GM03348 (cell line): ENCODE measurements at regions not wholly inside any gene's neighbourhood (a gene's known extent, or its start where the extent isn't known, plus 50 kb on each side); places are given as distances from the start of the nearest gene placed in this dataset.
A peak's percentile ranks its signal among the peaks of the same experiment; 100 is the strongest.

Experiments
- DNase-seq: peaks from one replicate; pipeline ENCODE4 v3.0.0; 2012; ENCODE audit warnings: low spot score

DNA sequence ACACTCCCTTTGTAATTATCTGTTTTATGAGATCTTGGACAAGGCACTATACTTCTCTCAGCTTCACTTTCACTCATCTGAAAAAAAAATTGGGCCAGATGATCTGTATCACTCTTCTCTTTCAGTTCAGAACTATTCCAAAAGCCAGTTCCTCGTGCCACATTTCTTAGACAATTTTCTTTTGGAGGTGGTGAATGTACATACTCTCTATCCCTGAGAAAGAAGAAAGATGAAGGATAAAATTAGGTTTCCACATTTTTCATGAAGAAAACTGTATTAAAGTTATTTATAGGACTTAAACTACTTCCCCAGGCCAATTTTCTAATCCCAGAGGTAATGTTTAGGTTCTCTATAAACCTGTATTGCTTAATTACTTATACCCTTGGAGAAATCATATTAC is 171.6 kb downstream of the SLC6A15 start:
- DNase-seq: no peak

DNA sequence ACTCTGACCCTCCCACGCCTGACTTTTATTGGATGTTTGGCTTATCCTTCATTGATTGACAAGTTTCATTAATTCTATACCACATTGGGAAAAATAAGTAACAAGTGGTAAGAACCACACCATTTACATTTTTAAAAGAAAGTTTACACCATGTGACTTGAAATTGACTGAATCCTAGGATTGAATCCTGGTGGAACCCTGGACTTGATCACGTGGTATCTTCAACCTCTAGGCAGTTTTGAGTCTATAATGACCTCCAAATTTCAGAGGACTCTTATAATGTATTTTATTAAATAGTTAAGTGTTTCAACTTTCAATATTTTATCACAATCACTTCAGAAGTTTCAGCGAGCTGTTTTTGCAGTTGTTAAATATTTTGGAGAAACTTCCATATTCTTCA is 172.0 kb downstream of the SLC6A15 start:
- no peak for DNase-seq

DNA sequence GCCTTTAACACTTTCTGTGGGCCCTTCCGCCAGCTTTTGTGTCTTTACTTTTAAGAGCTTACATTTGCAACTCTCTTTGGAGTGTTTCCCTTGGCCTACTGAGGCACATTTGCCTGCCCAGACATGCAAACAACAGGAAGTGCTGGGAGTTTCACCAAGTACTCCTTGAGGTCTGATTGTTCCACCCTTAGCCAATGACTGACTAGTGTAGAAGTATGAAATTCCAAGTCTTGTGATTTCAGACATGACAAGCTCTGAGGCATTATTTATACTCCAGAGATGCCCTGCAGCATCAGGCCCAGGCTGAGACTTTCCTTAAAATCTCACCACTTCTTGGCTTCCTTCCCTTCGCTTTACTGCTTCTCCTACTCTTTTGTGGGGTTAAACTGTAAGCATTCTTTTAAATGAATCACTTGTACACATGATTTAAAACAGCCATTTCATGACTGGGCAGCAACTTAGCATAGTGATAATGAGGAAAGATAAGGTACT is 174.1 kb downstream of the SLC6A15 start:
- DNase-seq: peak; percentile 23

DNA sequence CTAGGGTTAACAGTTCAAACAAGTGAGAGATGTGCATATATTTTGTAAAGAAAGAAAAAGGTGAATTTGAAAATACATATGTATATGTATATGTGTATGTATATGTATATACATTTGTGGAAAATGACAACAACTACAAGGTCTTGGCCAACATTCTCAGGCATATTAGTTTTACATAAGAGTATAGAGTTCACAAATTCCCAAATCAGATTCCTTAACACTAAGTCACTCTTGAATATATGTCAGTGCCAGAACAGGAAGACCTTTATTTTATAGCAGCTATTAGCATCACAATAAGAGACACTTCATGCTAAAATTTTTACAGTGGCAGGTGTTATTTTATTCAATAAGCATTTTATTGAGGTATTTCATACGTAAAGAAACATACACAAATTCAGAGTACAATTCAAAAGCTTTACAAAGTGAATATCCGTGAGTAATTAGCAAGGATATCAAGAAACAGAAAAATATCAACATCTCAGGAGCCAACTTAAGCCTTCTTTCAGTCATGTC is 179.7 kb downstream of the SLC6A15 start:
- DNase-seq: no peak

DNA sequence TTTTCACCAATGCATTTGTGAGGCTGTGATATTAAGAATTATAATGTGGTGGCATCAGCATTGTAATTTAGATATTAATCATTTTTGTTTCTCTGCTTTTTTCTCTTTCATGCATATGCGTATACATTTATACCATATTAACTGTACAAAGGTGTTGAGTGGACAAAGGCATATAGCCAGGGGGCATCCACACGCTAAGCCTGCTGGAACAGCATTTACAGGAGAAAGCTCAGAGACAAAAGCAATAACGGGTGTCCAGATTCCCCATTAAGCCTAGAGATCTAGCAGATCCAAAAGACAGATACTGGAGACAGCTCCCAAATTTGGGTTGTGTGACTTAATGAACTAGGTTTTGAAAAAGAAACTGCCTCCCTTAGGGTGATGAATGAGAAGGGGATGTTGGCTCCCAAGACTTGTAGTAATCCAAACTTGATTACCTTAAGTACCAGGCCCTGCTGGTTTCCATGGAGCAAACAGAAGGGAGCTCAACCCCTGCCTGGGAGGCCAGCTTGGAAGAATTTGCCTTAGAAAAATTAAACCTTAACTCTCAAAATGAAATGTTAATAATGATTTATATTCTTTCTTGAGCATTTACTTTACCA is 181.9 kb downstream of the SLC6A15 start:
- DNase-seq: no peak

DNA sequence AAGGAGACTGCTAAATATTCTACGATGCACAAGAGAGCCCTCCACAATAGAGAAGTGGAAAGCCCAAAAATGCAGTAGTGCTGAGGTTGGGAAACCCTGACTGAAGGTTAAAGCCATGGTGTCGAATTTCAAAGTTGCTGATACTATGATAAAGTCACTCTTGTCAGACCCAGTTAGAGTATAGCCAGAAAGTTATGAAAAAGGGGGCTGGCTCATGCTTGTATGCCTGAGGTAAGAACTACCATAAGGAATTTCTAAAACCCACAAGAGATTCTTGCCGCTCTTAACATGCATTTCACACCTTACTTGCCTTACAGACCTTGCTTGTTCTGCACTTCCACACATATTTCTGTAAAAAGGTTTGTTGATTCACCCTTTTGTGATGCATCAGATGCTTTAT is 184.6 kb downstream of the SLC6A15 start:
- DNase-seq: no peak

DNA sequence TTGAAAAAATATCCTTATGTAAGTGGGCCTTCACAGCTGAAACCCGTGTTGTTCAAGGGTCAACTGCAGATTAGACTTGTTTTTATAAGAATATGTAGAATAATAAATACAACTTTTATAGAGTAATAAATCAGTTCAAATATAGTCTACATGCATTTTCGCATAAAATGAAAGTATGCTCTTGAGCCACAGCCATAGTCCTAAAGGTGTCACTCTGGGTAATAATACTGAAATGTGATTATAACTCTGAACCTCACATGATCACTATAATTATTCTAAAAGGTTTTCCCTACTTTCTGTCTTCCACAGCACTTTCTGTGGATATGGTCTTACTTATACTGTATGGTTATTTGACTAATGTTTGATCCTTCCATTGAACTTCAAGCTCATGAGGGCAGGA is 185.8 kb downstream of the SLC6A15 start:
- no peak for DNase-seq

DNA sequence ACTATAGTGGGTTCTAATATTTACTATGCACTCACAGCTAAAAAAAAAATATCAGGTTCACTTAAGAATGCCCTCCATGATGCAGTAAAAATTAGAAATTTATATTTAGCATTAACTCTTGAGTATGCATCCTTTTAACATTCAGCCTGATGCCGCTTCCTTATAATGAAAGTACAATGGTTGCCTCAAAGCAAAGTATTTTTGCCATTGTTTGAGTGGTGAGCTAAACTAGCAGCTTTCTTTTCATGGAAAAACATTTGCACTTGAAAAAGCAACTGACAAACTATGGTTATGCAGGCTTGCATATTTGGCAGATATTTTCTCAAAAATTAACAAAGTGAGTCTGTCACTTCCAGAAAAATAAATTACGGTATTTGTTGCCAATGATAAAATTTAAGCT is 188.6 kb downstream of the SLC6A15 start:
- no peak for DNase-seq

DNA sequence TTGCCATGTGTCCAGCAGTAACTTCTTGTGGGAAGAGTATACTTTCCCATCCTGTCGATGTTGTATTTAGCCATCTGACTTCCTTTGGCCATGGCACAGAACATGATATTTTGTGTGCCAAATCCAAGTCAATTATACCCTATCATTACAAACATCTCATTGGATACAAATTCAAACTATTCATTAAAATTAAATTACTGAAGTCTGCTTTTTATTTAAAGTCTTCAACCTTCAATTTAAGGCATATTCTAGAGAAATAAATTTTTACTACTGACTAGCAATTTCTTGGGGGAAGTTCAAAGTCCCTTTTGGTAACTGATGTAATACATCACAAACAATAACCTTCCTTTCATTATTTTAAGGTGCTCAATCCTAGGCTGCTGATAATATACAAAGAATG is 192.6 kb downstream of the SLC6A15 start:
- no peak for DNase-seq

DNA sequence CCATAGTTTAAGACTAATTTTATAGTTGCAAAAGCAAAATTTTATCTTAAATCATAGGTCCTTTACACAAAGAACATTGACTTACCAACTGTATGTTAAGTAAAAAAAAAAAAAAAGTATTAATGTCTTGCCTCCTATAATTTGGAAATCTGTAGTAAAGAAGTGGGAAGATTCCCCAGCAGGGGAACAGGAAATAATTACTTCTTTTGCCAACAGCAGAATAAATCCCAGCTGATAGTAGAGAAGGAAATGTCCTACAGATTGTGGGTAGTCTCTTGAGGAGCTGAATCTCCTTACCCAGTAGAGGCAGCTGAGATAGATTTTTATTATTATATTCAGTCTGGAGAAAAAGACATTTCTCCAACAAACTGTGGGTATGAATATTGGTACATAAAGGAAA is 193.7 kb downstream of the SLC6A15 start:
- no peak for DNase-seq

DNA sequence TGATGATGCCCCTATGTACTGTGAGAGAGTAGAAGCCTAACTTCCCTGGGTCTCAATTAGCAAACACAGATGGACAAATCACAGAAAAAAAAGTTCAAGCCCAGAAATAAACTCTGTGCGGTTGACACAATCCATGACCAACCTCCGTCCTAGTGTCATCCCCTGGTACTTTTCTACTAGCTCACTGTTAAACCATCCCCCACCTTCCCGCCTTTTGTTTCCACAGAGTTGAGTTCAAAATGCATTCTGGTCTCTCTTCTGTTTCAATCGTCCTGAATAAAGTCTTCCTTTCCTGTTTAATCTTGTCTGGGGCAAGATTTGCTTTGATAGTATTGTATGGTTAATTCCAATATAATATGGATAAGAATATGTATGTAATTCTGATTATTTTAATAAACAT is 199.9 kb downstream of the SLC6A15 start:
- DNase-seq: no peak

DNA sequence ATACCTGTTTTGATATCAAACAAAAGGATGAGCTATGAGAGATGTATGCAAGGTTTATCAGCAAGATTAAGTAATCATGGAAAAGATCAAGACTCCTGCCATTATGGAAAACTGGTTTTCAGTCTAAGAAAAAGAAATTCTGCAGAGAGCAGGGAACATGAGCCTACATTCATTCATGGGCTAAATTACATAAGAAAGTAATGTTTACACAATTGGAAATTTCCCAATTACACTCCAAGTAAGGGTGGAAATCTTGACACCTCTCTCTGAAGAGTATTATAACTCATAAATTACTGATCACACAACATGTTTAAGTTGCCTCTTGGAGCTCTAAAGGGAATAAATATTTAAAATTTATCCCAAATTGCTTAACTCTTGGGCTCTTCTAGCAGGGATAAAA is 206.2 kb downstream of the SLC6A15 start:
- DNase-seq: no peak

DNA sequence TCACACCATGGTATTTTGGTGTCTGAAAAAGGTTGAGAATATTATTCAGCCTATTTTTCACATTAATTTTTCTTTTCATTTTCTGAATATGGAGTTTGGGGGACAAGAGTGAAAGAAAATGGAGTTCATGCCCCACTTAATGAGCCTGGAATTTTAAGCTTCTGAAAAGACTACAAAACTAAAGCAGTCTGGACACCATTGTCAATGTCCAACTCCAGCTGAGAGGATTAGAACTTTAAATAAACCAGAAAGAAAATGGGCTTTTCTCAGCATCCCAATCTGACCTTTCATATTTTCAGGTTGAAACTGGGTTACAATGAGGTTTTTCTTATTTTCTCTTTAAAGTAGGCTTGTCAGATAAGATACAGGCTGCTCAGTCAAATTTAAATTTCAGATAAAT is 207.7 kb downstream of the SLC6A15 start:
- DNase-seq: no peak

DNA sequence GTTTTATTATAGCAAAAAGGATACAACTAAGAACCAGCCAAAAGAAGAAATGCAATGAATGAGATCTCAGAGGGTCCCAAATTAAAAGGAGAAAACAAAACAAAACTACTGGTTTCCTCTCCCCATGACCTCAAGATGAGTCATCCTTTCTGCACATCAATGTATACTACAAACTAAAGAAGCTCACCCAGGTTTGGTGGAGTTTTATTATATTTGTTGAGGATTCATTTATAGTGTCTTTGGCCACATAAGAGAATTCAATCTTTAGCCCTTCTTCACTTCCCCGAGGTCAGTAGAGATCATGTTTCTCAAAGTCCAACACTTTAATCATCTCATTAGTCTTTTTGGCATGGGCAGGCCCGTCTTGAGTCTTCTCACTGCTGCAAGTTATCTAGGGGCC is 210.6 kb downstream of the SLC6A15 start:
- no peak for DNase-seq

DNA sequence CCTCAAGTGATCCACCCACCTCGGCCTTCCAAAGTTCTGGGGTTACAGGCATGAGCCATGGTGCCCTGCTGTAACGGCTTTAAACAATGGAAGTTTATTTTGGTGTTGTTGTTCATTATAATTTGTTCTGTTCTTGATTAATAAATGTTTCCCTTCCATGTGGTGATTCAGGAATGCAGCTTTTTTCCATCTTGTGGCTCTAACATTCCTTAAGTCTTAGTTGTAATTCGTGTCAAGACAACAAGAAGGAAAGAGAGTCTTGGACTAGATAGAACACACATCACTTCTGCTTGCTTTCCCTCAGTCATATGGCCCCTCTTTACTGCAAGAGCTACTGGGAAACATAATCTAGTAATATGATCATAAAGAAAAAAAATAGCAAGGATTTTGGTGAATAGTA is 211.6 kb downstream of the SLC6A15 start:
- peak; percentile 32 for DNase-seq

DNA sequence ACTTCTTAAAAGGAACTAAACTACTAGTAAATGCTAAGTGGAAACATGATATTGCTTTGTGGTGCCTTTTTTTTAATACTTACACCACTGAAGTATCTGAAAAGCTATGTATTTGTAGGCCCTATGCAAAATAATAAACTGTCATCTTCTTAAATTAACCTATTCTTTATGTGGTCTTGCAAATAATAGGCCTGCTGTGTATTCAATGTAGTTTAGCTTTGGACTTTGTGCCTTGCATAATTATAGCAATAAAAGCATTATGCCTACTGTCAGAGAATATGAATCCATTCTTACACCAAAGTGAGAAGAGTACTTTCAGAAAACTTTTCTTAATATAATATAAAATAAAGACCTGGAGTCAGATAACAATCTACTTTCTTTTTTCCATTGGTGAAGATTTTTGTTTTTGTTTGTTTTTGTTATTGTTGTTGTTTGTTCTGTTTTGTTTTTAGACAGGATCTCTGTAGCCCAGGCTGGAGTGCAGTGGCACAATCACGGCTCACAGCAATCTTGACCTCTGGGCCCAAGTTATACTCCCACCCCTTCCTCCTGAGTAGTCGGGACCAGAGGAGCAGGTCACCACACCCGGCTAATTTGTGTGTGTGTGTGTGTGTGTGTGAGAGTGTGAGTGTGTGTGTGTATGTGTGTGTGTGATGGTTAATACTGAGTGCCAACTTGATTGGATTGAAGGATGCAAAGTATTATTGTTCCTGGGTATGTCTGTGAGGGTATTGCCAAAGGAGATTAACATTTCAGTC is 213.8 kb downstream of the SLC6A15 start:
- DNase-seq: no peak

DNA sequence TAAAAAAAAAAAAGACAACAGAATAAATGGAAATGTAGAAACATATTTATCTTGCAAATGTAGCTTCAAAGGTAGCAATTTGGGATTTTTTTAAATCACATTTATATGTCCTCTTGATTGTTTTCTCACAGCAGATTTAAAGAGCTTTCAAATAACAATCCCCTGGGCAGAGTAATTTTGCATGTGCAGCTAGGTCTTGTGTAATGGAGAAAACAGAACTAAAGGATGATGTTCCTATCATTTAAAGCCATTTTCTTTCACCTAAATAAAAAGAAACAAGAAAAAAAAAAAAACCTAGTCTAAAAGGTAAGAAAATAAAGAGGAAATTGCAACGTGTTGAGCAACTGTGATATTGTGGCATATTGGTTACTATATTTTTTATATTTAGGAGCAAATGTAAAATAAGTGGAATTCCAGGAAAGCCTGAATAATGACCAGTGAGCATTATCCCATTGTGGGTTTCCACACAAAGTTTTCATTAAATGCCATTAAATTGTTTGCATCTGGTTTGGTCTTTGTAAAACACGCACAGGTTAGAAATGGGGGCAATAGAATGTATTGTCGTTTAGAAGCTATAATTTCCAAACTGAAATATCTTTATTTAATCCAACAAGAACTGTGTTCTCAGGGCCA is 215.6 kb downstream of the SLC6A15 start:
- DNase-seq: peak; percentile 33

DNA sequence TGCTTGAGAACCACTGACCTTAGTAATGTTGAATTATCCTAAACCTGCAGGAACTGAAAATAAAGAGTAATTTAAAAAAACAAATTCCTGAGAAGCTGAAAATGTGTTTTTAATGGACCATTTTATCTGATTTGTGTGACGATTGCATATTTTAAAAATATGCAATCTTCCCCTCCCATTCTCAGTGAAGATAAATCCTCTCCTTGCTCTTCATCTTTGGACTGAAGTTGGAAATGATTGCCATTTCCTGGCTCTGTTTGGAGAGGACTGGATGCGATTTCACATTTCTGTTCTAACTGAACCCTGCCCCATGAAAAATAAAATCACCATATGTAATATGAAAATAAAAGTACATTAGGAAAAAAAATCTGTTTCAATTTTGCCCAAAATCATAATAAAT is 216.3 kb downstream of the SLC6A15 start:
- DNase-seq: peak; percentile 44

DNA sequence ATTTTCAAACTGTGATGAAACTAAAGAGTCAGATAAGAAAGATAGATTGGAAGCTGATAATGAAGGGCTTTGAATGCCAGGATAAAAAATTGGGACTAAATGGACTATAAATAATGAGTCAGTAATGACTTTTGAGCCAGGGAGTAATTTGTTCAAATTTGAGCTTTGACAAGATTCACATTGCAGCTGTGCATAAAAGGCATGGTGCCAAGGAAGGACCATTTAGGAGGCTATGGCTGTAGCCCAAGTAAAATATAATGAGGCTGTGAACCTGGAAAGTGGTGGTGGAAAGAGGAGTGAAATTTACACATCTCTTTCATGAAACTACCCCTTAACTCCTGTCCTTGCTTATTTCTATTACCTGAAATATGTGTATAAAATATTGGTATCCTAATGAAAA is 218.5 kb downstream of the SLC6A15 start:
- DNase-seq: no peak

DNA sequence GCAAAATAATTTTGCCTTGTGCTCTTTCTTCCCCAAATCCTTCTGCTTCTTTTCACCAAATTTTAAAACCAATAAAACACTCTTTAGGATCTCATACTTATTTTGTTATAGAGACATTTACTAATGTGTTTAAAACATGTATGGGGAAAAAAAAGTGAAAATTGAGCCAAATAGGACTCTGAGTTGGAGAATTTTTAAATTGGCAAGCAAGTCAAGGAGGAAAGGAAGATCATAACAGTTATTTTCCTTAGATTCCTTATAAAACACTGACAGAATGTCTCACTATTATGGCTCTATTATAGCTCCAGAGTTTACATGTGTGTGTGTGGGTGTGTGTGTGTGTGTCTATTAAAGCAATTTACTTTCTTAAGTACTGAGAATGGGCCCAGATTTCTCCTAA is 220.5 kb downstream of the SLC6A15 start:
- DNase-seq: no peak

DNA sequence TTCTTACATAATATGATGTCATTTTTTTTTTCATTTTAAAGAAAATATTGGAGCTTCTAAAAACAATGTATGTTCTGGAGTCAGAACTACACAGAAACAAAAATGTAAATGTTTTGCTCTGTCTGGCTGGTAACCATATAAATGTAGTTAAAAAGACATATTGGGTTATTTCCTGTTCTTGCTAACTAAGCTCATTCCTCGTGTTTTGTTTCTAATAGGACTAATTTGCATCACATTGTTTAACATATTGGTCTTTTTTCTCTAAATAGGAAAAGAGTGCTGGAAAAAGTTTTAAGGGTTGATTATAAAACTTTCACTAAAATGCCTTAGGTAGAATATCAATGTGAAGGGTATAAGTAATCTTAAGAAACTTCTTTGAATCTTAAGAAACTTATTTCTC is 221.3 kb downstream of the SLC6A15 start:
- DNase-seq: no peak

DNA sequence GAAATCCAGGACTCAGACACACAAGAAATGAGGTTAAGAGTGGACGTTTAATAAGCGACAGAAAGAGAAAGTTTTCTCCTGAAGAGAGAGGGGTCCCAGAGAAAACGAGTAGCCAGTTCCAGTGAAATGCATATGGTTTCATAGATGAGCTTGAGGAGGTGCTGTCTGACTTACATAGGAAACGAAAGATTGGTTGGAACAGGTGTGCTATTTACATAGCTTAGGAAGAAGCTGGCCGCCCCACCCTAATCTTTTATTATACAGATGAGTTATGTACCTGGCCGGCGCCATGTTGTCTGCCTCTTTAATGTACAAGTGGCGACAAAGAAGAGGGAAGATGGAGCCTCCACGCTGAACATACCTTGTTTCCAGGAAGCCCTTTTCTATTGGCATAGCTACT is 223.0 kb downstream of the SLC6A15 start:
- no peak for DNase-seq

DNA sequence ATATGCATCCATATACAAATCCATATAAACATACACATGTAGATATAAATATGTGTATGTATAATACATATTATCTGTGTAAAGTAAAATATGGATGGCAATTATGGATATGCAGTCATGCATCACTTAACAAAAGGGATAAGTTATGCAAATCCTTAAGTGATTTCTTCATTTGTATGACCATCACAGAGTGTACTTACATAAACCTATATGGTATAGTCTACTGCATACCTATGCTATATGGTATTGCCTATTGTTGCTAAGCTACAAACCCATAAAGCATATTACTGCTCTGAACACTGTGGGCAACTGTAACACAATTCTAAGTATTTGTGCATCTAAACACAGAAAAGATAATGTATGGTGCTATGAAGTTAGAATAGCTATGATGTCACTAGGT is 227.2 kb downstream of the SLC6A15 start:
- no peak for DNase-seq
